ENCODE measurements at regions not wholly inside any gene's neighbourhood (a gene's known extent, or its start where the extent isn't known, plus 50 kb on each side); places are given as distances from the start of the nearest gene placed in this dataset.
A peak's percentile ranks its signal among the peaks of the same experiment; 100 is the strongest.

DNA sequence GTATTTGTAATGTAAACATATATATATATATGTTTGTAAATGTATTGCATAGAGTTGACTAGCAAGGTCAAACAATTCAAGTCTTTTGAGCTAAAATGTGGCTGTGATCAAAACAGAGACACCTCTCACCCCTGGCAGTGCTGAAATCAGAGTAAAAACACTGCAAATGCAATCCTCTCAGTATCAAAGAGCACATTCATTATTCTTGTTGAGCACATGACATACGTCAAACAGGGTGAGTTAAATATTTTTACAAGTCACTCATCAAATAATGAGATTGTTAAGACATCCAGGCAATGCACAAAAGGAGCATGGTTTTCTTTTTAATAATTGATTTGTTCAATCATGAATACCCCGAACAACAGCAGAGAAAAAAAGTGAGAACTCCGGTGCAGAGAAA, 114.1 kb upstream of the KCNIP4 start:
- no peak for ATAC-seq
- TF ChIP-seq, protein P1, sequence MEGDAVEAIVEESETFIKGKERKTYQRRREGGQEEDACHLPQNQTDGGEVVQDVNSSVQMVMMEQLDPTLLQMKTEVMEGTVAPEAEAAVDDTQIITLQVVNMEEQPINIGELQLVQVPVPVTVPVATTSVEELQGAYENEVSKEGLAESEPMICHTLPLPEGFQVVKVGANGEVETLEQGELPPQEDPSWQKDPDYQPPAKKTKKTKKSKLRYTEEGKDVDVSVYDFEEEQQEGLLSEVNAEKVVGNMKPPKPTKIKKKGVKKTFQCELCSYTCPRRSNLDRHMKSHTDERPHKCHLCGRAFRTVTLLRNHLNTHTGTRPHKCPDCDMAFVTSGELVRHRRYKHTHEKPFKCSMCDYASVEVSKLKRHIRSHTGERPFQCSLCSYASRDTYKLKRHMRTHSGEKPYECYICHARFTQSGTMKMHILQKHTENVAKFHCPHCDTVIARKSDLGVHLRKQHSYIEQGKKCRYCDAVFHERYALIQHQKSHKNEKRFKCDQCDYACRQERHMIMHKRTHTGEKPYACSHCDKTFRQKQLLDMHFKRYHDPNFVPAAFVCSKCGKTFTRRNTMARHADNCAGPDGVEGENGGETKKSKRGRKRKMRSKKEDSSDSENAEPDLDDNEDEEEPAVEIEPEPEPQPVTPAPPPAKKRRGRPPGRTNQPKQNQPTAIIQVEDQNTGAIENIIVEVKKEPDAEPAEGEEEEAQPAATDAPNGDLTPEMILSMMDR (IDR thresholded peaks at IDR 0.05), result no peak
- intact Hi-C loops (cut with DNase I), result no loop called here
- Histone ChIP-seq H3K27ac (no peak overlapping the region), H3K9me3 (no peaks in the 10 kb centered on the region), H3K4me1 (no peaks in the 10 kb centered on the region), H3K36me3 (no peaks in the 10 kb centered on the region), H3K4me3 (no peak overlapping the region), H3K27me3 (no peaks in the 10 kb centered on the region)
- no peak for DNase-seq

GRCh38 chr4:22055954-22056353, 107.4 kb upstream of the KCNIP4 start:
- H3K4me3 ChIP-seq, result no peak overlapping the region
- intact Hi-C loops (cut with DNase I), result no loop called here
- TF ChIP-seq, protein P1 (IDR thresholded peaks at IDR 0.05), result no peak
- H3K9me3 ChIP-seq, result peaks cover 0 to 4% of the 10 kb centered on the region in 2 donors
- no peaks in the 10 kb centered on the region for H3K36me3 ChIP-seq
- no peak overlapping the region for H3K27ac ChIP-seq
- no peaks in the 10 kb centered on the region for H3K27me3 ChIP-seq
- no peaks in the 10 kb centered on the region for H3K4me1 ChIP-seq
- no peak for DNase-seq
- ATAC-seq, result no peak

DNA sequence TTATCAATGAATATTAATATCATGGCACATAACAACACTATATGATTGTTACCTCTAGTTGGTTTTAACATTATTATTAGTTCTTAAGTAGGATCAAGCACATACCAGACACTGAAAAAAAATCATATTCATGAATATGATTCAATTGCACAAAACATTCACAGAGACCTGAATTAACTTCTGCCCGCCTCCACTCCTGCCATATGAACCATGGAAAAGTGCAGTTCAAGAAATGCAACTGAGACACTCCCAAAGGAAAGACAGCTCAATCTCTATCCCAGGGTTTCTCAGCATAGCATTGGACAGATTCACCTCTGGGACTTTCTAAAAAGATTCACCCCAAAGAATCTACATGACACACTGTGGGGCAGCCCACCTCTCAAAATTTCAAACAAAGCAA, 103.5 kb upstream of the KCNIP4 start:
- no peak overlapping the region for H3K4me3 ChIP-seq

GRCh38 chr4:22048323-22048722, 99.8 kb upstream of the KCNIP4 start:
- peaks cover 0 to 18% of the 10 kb centered on the region in 2 donors for H3K9me3 ChIP-seq
- no peak for DNase-seq
- no peaks in the 10 kb centered on the region for H3K4me1 ChIP-seq
- no peaks in the 10 kb centered on the region for H3K27me3 ChIP-seq
- H3K4me3 ChIP-seq, result no peak overlapping the region
- intact Hi-C loops (cut with DNase I), result no loop called here
- TF ChIP-seq, protein P1 (IDR thresholded peaks at IDR 0.05), result no peak
- no peak for ATAC-seq
- H3K27ac ChIP-seq, result no peak overlapping the region
- no peaks in the 10 kb centered on the region for H3K36me3 ChIP-seq

More for the DNA sequence above, 103.5 kb upstream of the KCNIP4 start:
- Histone ChIP-seq H3K9me3 (peaks cover 0 to 22% of the 10 kb centered on the region in 2 donors), H3K27ac (no peak overlapping the region), H3K27me3 (no peaks in the 10 kb centered on the region), H3K4me1 (no peaks in the 10 kb centered on the region), H3K36me3 (no peaks in the 10 kb centered on the region)
- ATAC-seq (no peak), DNase-seq (no peak)
- intact Hi-C loops (cut with DNase I), result no loop called here
- TF ChIP-seq, protein P1 (IDR thresholded peaks at IDR 0.05), result no peak

- peaks cover 0 to 18% of the 10 kb centered on the region in 2 donors for H3K9me3 ChIP-seq
- H3K4me1 ChIP-seq, result no peaks in the 10 kb centered on the region
- no peak overlapping the region for H3K4me3 ChIP-seq
- no peaks in the 10 kb centered on the region for H3K27me3 ChIP-seq
- DNase-seq, result peak in 1 of 4 donors; percentile 33
- intact Hi-C loops (cut with DNase I), result no loop called here
- TF ChIP-seq, protein P1 (IDR thresholded peaks at IDR 0.05), result no peak
- H3K36me3 ChIP-seq, result no peaks in the 10 kb centered on the region
- no peak for ATAC-seq
- no peak overlapping the region for H3K27ac ChIP-seq
These were observed 99.2 kb upstream of the KCNIP4 start for GRCh38 chr4:22047793-22048192.
